ENCODE measurements at regions not wholly inside any gene's neighbourhood (a gene's known extent, or its start where the extent isn't known, plus 50 kb on each side); places are given as distances from the start of the nearest gene placed in this dataset.

DNA sequence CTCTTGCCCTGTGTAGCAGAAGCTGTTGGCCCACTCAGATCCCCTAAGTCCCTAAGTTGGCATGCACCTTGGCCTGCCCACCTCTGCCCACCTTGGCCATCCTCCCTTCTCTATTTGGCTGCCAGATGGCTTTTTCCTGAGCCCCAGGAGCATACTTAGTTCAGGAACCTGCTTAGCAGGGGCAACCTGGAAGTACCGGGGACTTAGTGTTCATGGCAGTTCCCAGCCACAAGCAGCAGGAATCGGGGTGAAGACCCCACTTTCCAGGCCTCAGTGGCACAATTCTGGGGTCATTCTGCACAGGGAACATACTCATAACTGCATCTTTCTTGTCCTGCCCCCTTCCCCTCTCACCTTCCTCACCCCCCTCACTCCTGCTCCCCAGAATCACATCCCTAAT lies 158.0 kb upstream of the PMEPA1 start:
- BruUV-seq (replicated peaks) = no TSS peak
- Histone ChIP-seq H3K9ac (ENCODE audit: low read length) (no peak overlapping the region), H3K4me3 (replicated peaks in 1 of 2; ENCODE audit: low read depth in 1 of 2, low read length in 2 of 2) (no peak overlapping the region), H3K79me2 (ENCODE audit: insufficient read depth, low read length) (no peaks in the 10 kb centered on the region), H3K36me3 (ENCODE audit: control insufficient read depth in 1 of 2, insufficient read depth in 2 of 2, low read length in 2 of 2) (no peaks in the 10 kb centered on the region), H3K9me3 (ENCODE audit: control insufficient read depth in 1 of 2, insufficient read depth in 1 of 2, low read depth in 1 of 2, low read length in 2 of 2) (no peaks in the 10 kb centered on the region), H3K4me2 (ENCODE audit: low read length) (no peak overlapping the region), H3K4me1 (ENCODE audit: control insufficient read depth in 1 of 2, insufficient read depth in 2 of 2, low read length in 2 of 2) (no peaks in the 10 kb centered on the region), H3K27me3 (ENCODE audit: insufficient read depth, low read length) (peaks cover 64% of the 10 kb centered on the region), H3K27ac (ENCODE audit: low read depth, low read length) (no peak overlapping the region), H3K9me2 (ENCODE audit: insufficient read depth) (no peaks in the 10 kb centered on the region), H4K20me1 (ENCODE audit: insufficient read depth) (no peaks in the 10 kb centered on the region; the same call in 1 of the 2 replicates), H2AFZ (ENCODE audit: low read depth, low read length, poor library complexity, severe bottlenecking) (no peak overlapping the region)
- CTCF ChIA-PET = no interaction called here
- intact Hi-C loops (cut with micrococcal nuclease) = no loop called here
- POLR2A ChIA-PET = no interaction called here
- DNase-seq (ENCODE audit: low read depth, low spot score) (no peak), ATAC-seq (no peak)
- RAD21 ChIA-PET (ENCODE audit: low non-redundant PET in 1 of 2, low total read pairs in 2 of 2, uncharacterized antibody in 2 of 2, unreplicated experiment in 2 of 2) = no interaction called here
- TF ChIP-seq SRF (IDR thresholded peaks at IDR 0.05; ENCODE audit: low read depth) (no peak), FOSL1 (IDR thresholded peaks at IDR 0.05; ENCODE audit: low read depth) (no peak), POLR2AphosphoS5 (IDR thresholded peaks at IDR 0.05; ENCODE audit: low read depth, low read length) (no peak), EZH2phosphoT487 (IDR thresholded peaks at IDR 0.05; ENCODE audit: borderline replicate concordance) (no peak), POLR2A (IDR thresholded peaks at IDR 0.05; ENCODE audit: borderline replicate concordance, extremely low read depth, insufficient read depth, insufficient read length) (no peak), EGR1 (IDR thresholded peaks at IDR 0.05; ENCODE audit: low read depth) (no peak), CEBPB (IDR thresholded peaks at IDR 0.05; ENCODE audit: low read depth) (no peak), RAD21 (IDR thresholded peaks at IDR 0.05; ENCODE audit: low read depth) (no peak), ELF1 (IDR thresholded peaks at IDR 0.05; ENCODE audit: borderline replicate concordance, low read depth) (no peak)
- TF ChIP-seq, protein P1, sequence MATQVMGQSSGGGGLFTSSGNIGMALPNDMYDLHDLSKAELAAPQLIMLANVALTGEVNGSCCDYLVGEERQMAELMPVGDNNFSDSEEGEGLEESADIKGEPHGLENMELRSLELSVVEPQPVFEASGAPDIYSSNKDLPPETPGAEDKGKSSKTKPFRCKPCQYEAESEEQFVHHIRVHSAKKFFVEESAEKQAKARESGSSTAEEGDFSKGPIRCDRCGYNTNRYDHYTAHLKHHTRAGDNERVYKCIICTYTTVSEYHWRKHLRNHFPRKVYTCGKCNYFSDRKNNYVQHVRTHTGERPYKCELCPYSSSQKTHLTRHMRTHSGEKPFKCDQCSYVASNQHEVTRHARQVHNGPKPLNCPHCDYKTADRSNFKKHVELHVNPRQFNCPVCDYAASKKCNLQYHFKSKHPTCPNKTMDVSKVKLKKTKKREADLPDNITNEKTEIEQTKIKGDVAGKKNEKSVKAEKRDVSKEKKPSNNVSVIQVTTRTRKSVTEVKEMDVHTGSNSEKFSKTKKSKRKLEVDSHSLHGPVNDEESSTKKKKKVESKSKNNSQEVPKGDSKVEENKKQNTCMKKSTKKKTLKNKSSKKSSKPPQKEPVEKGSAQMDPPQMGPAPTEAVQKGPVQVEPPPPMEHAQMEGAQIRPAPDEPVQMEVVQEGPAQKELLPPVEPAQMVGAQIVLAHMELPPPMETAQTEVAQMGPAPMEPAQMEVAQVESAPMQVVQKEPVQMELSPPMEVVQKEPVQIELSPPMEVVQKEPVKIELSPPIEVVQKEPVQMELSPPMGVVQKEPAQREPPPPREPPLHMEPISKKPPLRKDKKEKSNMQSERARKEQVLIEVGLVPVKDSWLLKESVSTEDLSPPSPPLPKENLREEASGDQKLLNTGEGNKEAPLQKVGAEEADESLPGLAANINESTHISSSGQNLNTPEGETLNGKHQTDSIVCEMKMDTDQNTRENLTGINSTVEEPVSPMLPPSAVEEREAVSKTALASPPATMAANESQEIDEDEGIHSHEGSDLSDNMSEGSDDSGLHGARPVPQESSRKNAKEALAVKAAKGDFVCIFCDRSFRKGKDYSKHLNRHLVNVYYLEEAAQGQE (IDR thresholded peaks at IDR 0.05; ENCODE audit: low read depth) = no peak
- TF ChIP-seq, protein P2, sequence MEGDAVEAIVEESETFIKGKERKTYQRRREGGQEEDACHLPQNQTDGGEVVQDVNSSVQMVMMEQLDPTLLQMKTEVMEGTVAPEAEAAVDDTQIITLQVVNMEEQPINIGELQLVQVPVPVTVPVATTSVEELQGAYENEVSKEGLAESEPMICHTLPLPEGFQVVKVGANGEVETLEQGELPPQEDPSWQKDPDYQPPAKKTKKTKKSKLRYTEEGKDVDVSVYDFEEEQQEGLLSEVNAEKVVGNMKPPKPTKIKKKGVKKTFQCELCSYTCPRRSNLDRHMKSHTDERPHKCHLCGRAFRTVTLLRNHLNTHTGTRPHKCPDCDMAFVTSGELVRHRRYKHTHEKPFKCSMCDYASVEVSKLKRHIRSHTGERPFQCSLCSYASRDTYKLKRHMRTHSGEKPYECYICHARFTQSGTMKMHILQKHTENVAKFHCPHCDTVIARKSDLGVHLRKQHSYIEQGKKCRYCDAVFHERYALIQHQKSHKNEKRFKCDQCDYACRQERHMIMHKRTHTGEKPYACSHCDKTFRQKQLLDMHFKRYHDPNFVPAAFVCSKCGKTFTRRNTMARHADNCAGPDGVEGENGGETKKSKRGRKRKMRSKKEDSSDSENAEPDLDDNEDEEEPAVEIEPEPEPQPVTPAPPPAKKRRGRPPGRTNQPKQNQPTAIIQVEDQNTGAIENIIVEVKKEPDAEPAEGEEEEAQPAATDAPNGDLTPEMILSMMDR (IDR thresholded peaks at IDR 0.05 in 2 of 3, conservative IDR thresholded peaks at IDR 0.05 in 1 of 3; ENCODE audit: borderline replicate concordance in 1 of 3, insufficient read depth in 1 of 3, low read depth in 2 of 3, low read length in 2 of 3) = no peak

All from HCT116 (cell line).